H1 (cell line): ENCODE measurements at regions not wholly inside any gene's neighbourhood (a gene's known extent, or its start where the extent isn't known, plus 50 kb on each side); places are given as distances from the start of the nearest gene placed in this dataset.

Experiments used
- CTCF ChIA-PET: fragments of 300-600 bp; sonication (Branson Sonifier 250); formaldehyde crosslinking; loops from one replicate; lab custom pipeline; 2021; ENCODE audit not compliant: partially characterized antibody; lab: Charles Lee
- POLR2A ChIA-PET: fragments of 300-600 bp; sonication (Branson Sonifier 250); formaldehyde crosslinking; loops from one replicate; lab custom pipeline; 2021; ENCODE audit warnings: inconsistent platforms; ENCODE audit not compliant: partially characterized antibody; lab: Charles Lee
- DNase-seq, 2 experiments: peaks; one replicate each; pipeline versions ENCODE4 v3.0.0 to v3.0.0-alpha.2; 2010 to 2022; ENCODE audit warnings: low spot score in 2 of 2, low read depth in 1 of 2, mixed read lengths in 1 of 2
- FAIRE-seq: peaks from 2 replicates; lab custom pipeline; 2011; peaks lifted over from hg19 to GRCh38; lab: Jason Lieb, UNC
- H2AFZ ChIP-seq: 2 replicates; pipeline ENCODE4 v1.8.1; 2012; ENCODE audit warnings: low read length, inconsistent platforms
- H2AK5ac ChIP-seq: 2 replicates; pipeline ENCODE4 v1.6.1; 2013; ENCODE audit warnings: low read depth, low read length
- H2BK120ac ChIP-seq: replicated peaks from 2 replicates; pipeline ENCODE3; 2013; ENCODE audit warnings: low read depth, low read length, inconsistent platforms
- H2BK12ac ChIP-seq: 2 replicates; pipeline ENCODE4 v1.6.1; 2013; ENCODE audit warnings: low read depth, low read length
- H2BK15ac ChIP-seq: 2 replicates; pipeline ENCODE4 v1.6.1; 2013; ENCODE audit warnings: low read length
- H2BK20ac ChIP-seq: 2 replicates; pipeline ENCODE4 v1.6.1; 2013; ENCODE audit warnings: low read length
- H2BK5ac ChIP-seq: 2 replicates; pipeline ENCODE4 v1.6.1; 2013; ENCODE audit warnings: low read depth, low read length
- H3K14ac ChIP-seq: 2 replicates; pipeline ENCODE4 v1.6.1; 2013; ENCODE audit warnings: inconsistent platforms; ENCODE audit not compliant: insufficient read length
- H3K18ac ChIP-seq: 2 replicates; pipeline ENCODE4 v1.6.1; 2013; ENCODE audit warnings: low read length; ENCODE audit errors: extremely low read depth
- H3K23ac ChIP-seq: 2 replicates; pipeline ENCODE4 v1.6.1; 2013; ENCODE audit warnings: inconsistent platforms; ENCODE audit not compliant: insufficient read length
- H3K23me2 ChIP-seq: 2 replicates; pipeline ENCODE4 v1.6.1; 2013; ENCODE audit warnings: low read depth, low read length
- H3K27ac ChIP-seq: 2 replicates; pipeline ENCODE4 v1.6.1; 2011; ENCODE audit warnings: low read depth, low read length, inconsistent platforms
- H3K27me3 ChIP-seq, 4 experiments: replicated peaks in 1 of 4; 1 replicate in 1 of 4; 2 replicates in 3 of 4; pipeline versions ENCODE4 v1.6.1 to v1.8.1; 2011 to 2013; ENCODE audit warnings: low read length in 3 of 4, mild to moderate bottlenecking in 3 of 4, inconsistent platforms in 2 of 4, mixed read lengths in 2 of 4, moderate library complexity in 1 of 4; ENCODE audit not compliant: control insufficient read depth in 3 of 4, insufficient read depth in 3 of 4; ENCODE audit errors: extremely low read depth in 1 of 4
- H3K36me3 ChIP-seq, 4 experiments: 2 replicates each; pipeline versions ENCODE4 v1.6.1 to v1.8.1; 2011 to 2013; ENCODE audit warnings: mild to moderate bottlenecking in 4 of 4, low read length in 3 of 4, moderate library complexity in 2 of 4, control low read depth in 1 of 4, inconsistent platforms in 1 of 4; ENCODE audit not compliant: insufficient read depth in 4 of 4, control insufficient read depth in 2 of 4
- H3K4ac ChIP-seq: replicated peaks from 2 replicates; pipeline ENCODE3; 2013; ENCODE audit warnings: low read length, low read depth, mixed read lengths, inconsistent platforms; ENCODE audit not compliant: insufficient read length
- H3K4me1 ChIP-seq, 4 experiments: replicated peaks in 1 of 4; 1 replicate in 1 of 4; 2 replicates in 3 of 4; pipeline versions ENCODE4 v1.6.1 to v1.8.1; 2011 to 2013; ENCODE audit warnings: low read length in 3 of 4, inconsistent platforms in 2 of 4, mixed read lengths in 1 of 4; ENCODE audit not compliant: insufficient read depth in 4 of 4, control insufficient read depth in 3 of 4
- H3K4me2 ChIP-seq, 2 experiments: 2 replicates each; pipeline versions ENCODE4 v1.6.1 to v1.8.1; 2011 to 2013; ENCODE audit warnings: low read depth in 2 of 2, low read length in 2 of 2, control low read depth in 1 of 2, inconsistent platforms in 1 of 2, mild to moderate bottlenecking in 1 of 2; ENCODE audit not compliant: insufficient read depth in 1 of 2
- H3K4me3 ChIP-seq, 4 experiments: fragments of 200-600, 300-600 bp in 1 of 4; sonication (generic), shearing (Covaris generic), sonication (Bioruptor Twin) in 1 of 4; 2 replicates each; pipeline versions ENCODE4 v1.5.1 to v1.8.1; 2011 to 2016; ENCODE audit warnings: low read length in 4 of 4, low read depth in 3 of 4, control low read depth in 2 of 4, inconsistent platforms in 2 of 4, mild to moderate bottlenecking in 2 of 4, mixed read lengths in 1 of 4, moderate library complexity in 1 of 4; ENCODE audit not compliant: insufficient read depth in 2 of 4; ENCODE audit errors: extremely low read depth in 1 of 4
- H3K56ac ChIP-seq: replicated peaks from 2 replicates; pipeline ENCODE3; 2013; ENCODE audit warnings: low read depth, mild to moderate bottlenecking, mixed read lengths, low read length, inconsistent platforms; ENCODE audit not compliant: insufficient read length
- H3K79me1 ChIP-seq: 2 replicates; pipeline ENCODE4 v1.6.1; 2013; ENCODE audit warnings: low read depth, low read length, control low read depth
- H3K79me2 ChIP-seq, 2 experiments: 2 replicates each; pipeline versions ENCODE4 v1.6.1 to v1.8.1; 2012 to 2013; ENCODE audit warnings: low read length in 2 of 2, mild to moderate bottlenecking in 2 of 2, inconsistent platforms in 1 of 2; ENCODE audit not compliant: insufficient read depth in 2 of 2, control insufficient read depth in 1 of 2
- H3K9ac ChIP-seq, 4 experiments: replicated peaks in 1 of 4; 1 replicate in 1 of 4; 2 replicates in 3 of 4; pipeline versions ENCODE4 v1.6.1 to v1.8.1; 2011 to 2013; ENCODE audit warnings: low read depth in 3 of 4, low read length in 3 of 4, control low read depth in 2 of 4, mild to moderate bottlenecking in 2 of 4, moderate library complexity in 2 of 4, inconsistent platforms in 1 of 4; ENCODE audit errors: extremely low read depth in 1 of 4
- H3K9me3 ChIP-seq, 2 experiments: 2 replicates each; pipeline versions ENCODE4 v1.6.1 to v1.8.1; 2012 to 2013; ENCODE audit warnings: mild to moderate bottlenecking in 2 of 2, moderate library complexity in 2 of 2, control low read depth in 1 of 2, inconsistent platforms in 1 of 2, low read depth in 1 of 2, low read length in 1 of 2, mixed read lengths in 1 of 2; ENCODE audit not compliant: insufficient read depth in 2 of 2
- H4K20me1 ChIP-seq, 2 experiments: replicated peaks in 1 of 2; 2 replicates each; pipeline versions ENCODE3 to v1.8.1; 2011 to 2013; ENCODE audit warnings: inconsistent platforms in 2 of 2, low read length in 2 of 2, mild to moderate bottlenecking in 1 of 2; ENCODE audit not compliant: insufficient read depth in 2 of 2, control insufficient read depth in 1 of 2
- H4K5ac ChIP-seq: 2 replicates; pipeline ENCODE4 v1.6.1; 2013; ENCODE audit warnings: low read length, low read depth, mixed read lengths, inconsistent platforms; ENCODE audit not compliant: insufficient read length
- H4K8ac ChIP-seq: 2 replicates; pipeline ENCODE4 v1.8.0; 2013; ENCODE audit warnings: mild to moderate bottlenecking, moderate library complexity, low read length, inconsistent platforms; ENCODE audit not compliant: insufficient read depth; ENCODE audit errors: extremely low read depth
- H4K91ac ChIP-seq: replicated peaks from 2 replicates; pipeline ENCODE3; 2013; ENCODE audit warnings: low read length, mixed read lengths, inconsistent platforms; ENCODE audit not compliant: insufficient read length
- BACH1 ChIP-seq: IDR thresholded peaks from 2 replicates; pipeline ENCODE4 v1.6.1; 2012; ENCODE audit warnings: low read length, improper control_type of control experiment
- CEBPB ChIP-seq: IDR thresholded peaks from 2 replicates; pipeline ENCODE4 v1.6.1; 2012; ENCODE audit warnings: low read depth, low read length
- HDAC2 ChIP-seq, 2 experiments: fragments of 300-600 bp in 1 of 2; sonication (generic) in 1 of 2; IDR thresholded peaks; 2 replicates each; pipeline ENCODE4 v1.6.1; 2011 to 2012; ENCODE audit warnings: low read depth in 2 of 2, low read length in 2 of 2, mild to moderate bottlenecking in 2 of 2, moderate library complexity in 2 of 2, borderline replicate concordance in 1 of 2, inconsistent platforms in 1 of 2
- HDAC6 ChIP-seq: IDR thresholded peaks from one replicate; pipeline ENCODE4 v1.7.1; 2012; ENCODE audit warnings: low read depth, mild to moderate bottlenecking, inconsistent platforms, low read length, moderate library complexity
- SIRT6 ChIP-seq: IDR thresholded peaks from one replicate; pipeline ENCODE4 v1.7.1; 2012; ENCODE audit warnings: low read length, inconsistent platforms
- SP4 ChIP-seq: IDR thresholded peaks from 2 replicates; pipeline ENCODE4 v1.6.1; 2012; ENCODE audit warnings: low read length, inconsistent platforms
- TEAD4 ChIP-seq: IDR thresholded peaks from 2 replicates; pipeline ENCODE4 v1.6.1; 2012; ENCODE audit warnings: low read depth, low read length, inconsistent platforms, mixed read lengths

DNA sequence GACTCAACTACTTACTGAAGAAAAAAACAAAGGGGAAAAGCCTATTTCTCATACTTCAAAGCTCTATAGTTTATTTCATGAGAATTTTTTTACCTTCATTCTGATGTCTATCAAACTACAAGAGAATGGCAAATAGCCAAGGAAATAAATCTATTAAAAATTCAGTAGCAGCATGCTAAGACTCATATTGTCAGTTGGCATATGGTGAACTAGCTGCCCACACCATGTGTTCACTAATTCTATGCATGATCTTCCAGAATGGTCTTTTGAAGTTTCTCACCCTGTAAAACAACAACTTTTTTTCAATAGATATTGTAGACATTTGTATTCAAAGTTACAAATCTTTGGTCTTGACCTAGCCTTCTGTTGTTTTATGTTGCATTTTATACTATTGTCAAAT is 386.2 kb downstream of the RSL24D1 start:
- CTCF ChIA-PET, result no interaction called here
- Histone ChIP-seq H3K9ac (no peak overlapping the region), H2BK5ac (no peak overlapping the region), H3K23ac (no peak overlapping the region), H2BK20ac (no peak overlapping the region), H3K79me2 (no peaks in the 10 kb centered on the region), H2AK5ac (no peak overlapping the region), H3K79me1 (no peaks in the 10 kb centered on the region), H3K36me3 (no peaks in the 10 kb centered on the region), H3K23me2 (no peaks in the 10 kb centered on the region), H2BK15ac (no peak overlapping the region), H4K91ac (no peak overlapping the region), H3K4me2 (no peak overlapping the region), H2AFZ (no peak overlapping the region), H3K4me3 (no peak overlapping the region), H2BK12ac (no peak overlapping the region), H4K5ac (no peak overlapping the region), H3K4me1 (no peaks in the 10 kb centered on the region), H2BK120ac (no peak overlapping the region), H3K56ac (no peak overlapping the region), H3K9me3 (peaks cover 16 to 41% of the 10 kb centered on the region in 2 experiments; a peak in 2 of 4 replicates), H3K27ac (no peak overlapping the region), H3K18ac (no peak overlapping the region), H3K27me3 (no peaks in the 10 kb centered on the region), H3K4ac (no peak overlapping the region), H4K8ac (no peak overlapping the region), H3K14ac (no peak overlapping the region), H4K20me1 (no peaks in the 10 kb centered on the region)
- TF ChIP-seq BACH1, result no peak
- no peak for TF ChIP-seq HDAC2 (IDR thresholded peaks at IDR 0.05; ENCODE audit: borderline replicate concordance in 1 of 2, low read depth in 2 of 2, low read length in 2 of 2)
- no peak for TF ChIP-seq CEBPB
- TF ChIP-seq SP4, result no peak
- no peak for TF ChIP-seq HDAC6
- no peak for TF ChIP-seq TEAD4
- no peak for TF ChIP-seq SIRT6
- no peak for DNase-seq
- POLR2A ChIA-PET, result no interaction called here
- FAIRE-seq, result no peak
